ENCODE measurements at regions not wholly inside any gene's neighbourhood (a gene's known extent, or its start where the extent isn't known, plus 50 kb on each side); places are given as distances from the start of the nearest gene placed in this dataset.

- Histone ChIP-seq H3K9me3 (no peaks in the 10 kb centered on the region), H3K27ac (no peak overlapping the region), H3K4me2 (no peak overlapping the region), H3K4me3 (no peak overlapping the region), H3K4me1 (no peaks in the 10 kb centered on the region)
- 23% methylated on average over 8 of the region's 8 CpGs for WGBS (ENCODE audit: missing lambda C conversion rate)
- ChIA-PET CTCF (no interaction called here), POLR2A (no interaction called here)
- no peak for DNase-seq (ENCODE audit: low read depth in 1 of 2, low spot score in 1 of 2)
- ATAC-seq = no peak
- FAIRE-seq = no peak
- TF ChIP-seq, protein P1, sequence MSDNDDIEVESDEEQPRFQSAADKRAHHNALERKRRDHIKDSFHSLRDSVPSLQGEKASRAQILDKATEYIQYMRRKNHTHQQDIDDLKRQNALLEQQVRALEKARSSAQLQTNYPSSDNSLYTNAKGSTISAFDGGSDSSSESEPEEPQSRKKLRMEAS (IDR thresholded peaks at IDR 0.05) = no peak
- TF ChIP-seq HEYL (CRISPR knock-in tag; IDR thresholded peaks at IDR 0.05) = no peak
- TF ChIP-seq RCOR1 (IDR thresholded peaks at IDR 0.05; ENCODE audit: low read depth, low read length) = no peak
- no peak for TF ChIP-seq GATA3 (IDR thresholded peaks at IDR 0.05; ENCODE audit: borderline replicate concordance)
- TF ChIP-seq RAD21 (conservative IDR thresholded peaks at IDR 0.05 in 1 of 2, IDR thresholded peaks at IDR 0.05 in 1 of 2) = no peak
- no peak for TF ChIP-seq NPAS2 (CRISPR knock-in tag; IDR thresholded peaks at IDR 0.05; ENCODE audit: borderline replicate concordance)
- no peak for TF ChIP-seq KDM1A (IDR thresholded peaks at IDR 0.05; ENCODE audit: low read depth)
- no peak for TF ChIP-seq RFX5 (IDR thresholded peaks at IDR 0.05)
- no peak for TF ChIP-seq POLR2AphosphoS2 (conservative IDR thresholded peaks at IDR 0.05; ENCODE audit: low read length)
- TF ChIP-seq KDM5A (IDR thresholded peaks at IDR 0.05) = no peak
- no peak for TF ChIP-seq EHMT2 (IDR thresholded peaks at IDR 0.05; ENCODE audit: low read depth)
- no peak for TF ChIP-seq FOXS1 (CRISPR knock-in tag; IDR thresholded peaks at IDR 0.05)
- no peak for TF ChIP-seq PBX3 (IDR thresholded peaks at IDR 0.05)
- TF ChIP-seq MAFK (IDR thresholded peaks at IDR 0.05; ENCODE audit: partially characterized antibody) = no peak
- TF ChIP-seq, protein P2, sequence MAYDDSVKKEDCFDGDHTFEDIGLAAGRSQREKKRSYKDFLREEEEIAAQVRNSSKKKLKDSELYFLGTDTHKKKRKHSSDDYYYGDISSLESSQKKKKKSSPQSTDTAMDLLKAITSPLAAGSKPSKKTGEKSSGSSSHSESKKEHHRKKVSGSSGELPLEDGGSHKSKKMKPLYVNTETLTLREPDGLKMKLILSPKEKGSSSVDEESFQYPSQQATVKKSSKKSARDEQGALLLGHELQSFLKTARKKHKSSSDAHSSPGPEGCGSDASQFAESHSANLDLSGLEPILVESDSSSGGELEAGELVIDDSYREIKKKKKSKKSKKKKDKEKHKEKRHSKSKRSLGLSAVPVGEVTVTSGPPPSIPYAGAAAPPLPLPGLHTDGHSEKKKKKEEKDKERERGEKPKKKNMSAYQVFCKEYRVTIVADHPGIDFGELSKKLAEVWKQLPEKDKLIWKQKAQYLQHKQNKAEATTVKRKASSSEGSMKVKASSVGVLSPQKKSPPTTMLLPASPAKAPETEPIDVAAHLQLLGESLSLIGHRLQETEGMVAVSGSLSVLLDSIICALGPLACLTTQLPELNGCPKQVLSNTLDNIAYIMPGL (CRISPR knock-in tag; IDR thresholded peaks at IDR 0.05; ENCODE audit: borderline replicate concordance) = no peak
Observed at GRCh38 chr10:131648386-131649020, 252.3 kb upstream of the PPP2R2D start.

DNA sequence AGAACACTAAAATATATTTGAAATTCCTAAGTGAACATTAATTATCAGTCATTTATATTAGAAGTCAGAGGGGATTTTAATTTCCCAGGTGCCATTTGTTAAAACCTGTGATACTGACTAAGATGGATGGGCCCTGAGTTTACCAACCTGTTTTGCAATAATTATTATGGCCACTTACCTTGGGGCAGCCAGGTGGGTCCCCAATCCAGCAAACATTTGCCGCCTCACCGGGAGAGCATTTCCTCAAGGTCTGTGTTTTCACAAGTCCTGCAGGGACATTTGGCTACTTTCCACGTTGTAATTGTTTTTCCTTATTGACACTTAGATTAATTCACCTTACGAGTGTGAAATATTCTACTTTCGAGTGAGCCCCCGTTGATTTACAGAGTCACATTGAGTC, 251.2 kb upstream of the PPP2R2D start:
- Histone ChIP-seq H3K4me3 (no peak overlapping the region), H3K4me2 (no peak overlapping the region), H3K27ac (no peak overlapping the region), H3K9me3 (no peaks in the 10 kb centered on the region), H3K4me1 (no peaks in the 10 kb centered on the region)
- TF ChIP-seq ZFP36 (IDR thresholded peaks at IDR 0.05; ENCODE audit: borderline replicate concordance, partially characterized antibody) (no peak), KDM1A (IDR thresholded peaks at IDR 0.05; ENCODE audit: low read depth) (no peak), HOXA7 (CRISPR knock-in tag; IDR thresholded peaks at IDR 0.05) (no peak), MAFK (IDR thresholded peaks at IDR 0.05; ENCODE audit: partially characterized antibody) (no peak), BHLHE40 (IDR thresholded peaks at IDR 0.05; ENCODE audit: low read depth, low read length) (no peak), RNF2 (IDR thresholded peaks at IDR 0.05; ENCODE audit: borderline replicate concordance, low read depth) (no peak), PBX3 (IDR thresholded peaks at IDR 0.05) (no peak)
- DNase-seq (ENCODE audit: low read depth in 1 of 2, low spot score in 1 of 2) (no peak), FAIRE-seq (no peak), ATAC-seq (no peak)
- POLR2A ChIA-PET = no interaction called here
- CTCF ChIA-PET = no interaction called here
- WGBS (ENCODE audit: missing lambda C conversion rate) = 61% methylated on average over 6 of the region's 6 CpGs

GRCh38 chr10:131650169-131650705, 250.6 kb upstream of the PPP2R2D start:
- TF ChIP-seq NPAS2 (CRISPR knock-in tag; IDR thresholded peaks at IDR 0.05; ENCODE audit: borderline replicate concordance) = no peak
- TF ChIP-seq SMC3 (IDR thresholded peaks at IDR 0.05) = no peak
- TF ChIP-seq, protein P2 (CRISPR knock-in tag; IDR thresholded peaks at IDR 0.05; ENCODE audit: borderline replicate concordance) = no peak
- no peak for TF ChIP-seq CEBPB (IDR thresholded peaks at IDR 0.05)
- no peak for TF ChIP-seq EHMT2 (IDR thresholded peaks at IDR 0.05; ENCODE audit: low read depth)
- TF ChIP-seq HOXA7 (CRISPR knock-in tag; IDR thresholded peaks at IDR 0.05) = no peak
- TF ChIP-seq EHF (CRISPR knock-in tag; IDR thresholded peaks at IDR 0.05) = no peak
- TF ChIP-seq, protein P3, sequence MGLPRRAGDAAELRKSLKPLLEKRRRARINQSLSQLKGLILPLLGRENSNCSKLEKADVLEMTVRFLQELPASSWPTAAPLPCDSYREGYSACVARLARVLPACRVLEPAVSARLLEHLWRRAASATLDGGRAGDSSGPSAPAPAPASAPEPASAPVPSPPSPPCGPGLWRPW (IDR thresholded peaks at IDR 0.05) = no peak
- TF ChIP-seq HOXB13 (CRISPR knock-in tag; IDR thresholded peaks at IDR 0.05; ENCODE audit: low read depth) = no peak
- 34% methylated on average over 10 of the region's 12 CpGs for WGBS (ENCODE audit: missing lambda C conversion rate)
- FAIRE-seq (no peak), DNase-seq (ENCODE audit: low read depth in 1 of 2, low spot score in 1 of 2) (no peak), ATAC-seq (no peak)
- CTCF ChIA-PET = no interaction called here
- POLR2A ChIA-PET = no interaction called here
- H3K4me2 ChIP-seq = no peak overlapping the region
- no peak overlapping the region for H3K4me3 ChIP-seq
- no peak overlapping the region for H3K27ac ChIP-seq
- H3K4me1 ChIP-seq = no peaks in the 10 kb centered on the region
- no peaks in the 10 kb centered on the region for H3K9me3 ChIP-seq
